DMS79 (cell line): ENCODE measurements at regions not wholly inside any gene's neighbourhood (a gene's known extent, or its start where the extent isn't known, plus 50 kb on each side); places are given as distances from the start of the nearest gene placed in this dataset.

Experiments used
- DNase-seq: peaks from one replicate; lab custom pipeline; 2025; lab: John Stamatoyannopoulos, UW

DNA sequence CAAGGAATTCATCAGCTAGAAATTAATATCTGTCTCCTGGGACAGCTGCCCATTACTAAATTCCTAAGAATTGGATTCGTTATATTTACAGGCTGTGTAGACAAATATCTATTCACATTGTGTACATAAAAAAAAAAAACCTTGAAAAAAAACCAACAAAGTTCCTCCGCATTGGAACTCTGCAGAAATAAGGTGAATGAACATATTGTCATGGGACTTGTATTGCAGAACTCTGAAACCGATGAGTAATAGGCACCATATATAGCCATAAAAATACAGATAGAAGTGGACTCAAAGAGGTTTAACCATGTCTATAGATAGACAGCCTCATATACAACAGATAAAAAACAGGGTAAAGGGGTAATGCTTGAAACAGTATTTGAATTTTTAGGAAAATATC is 909.9 kb upstream of the CHAC2 start:
- no peak for DNase-seq

DNA sequence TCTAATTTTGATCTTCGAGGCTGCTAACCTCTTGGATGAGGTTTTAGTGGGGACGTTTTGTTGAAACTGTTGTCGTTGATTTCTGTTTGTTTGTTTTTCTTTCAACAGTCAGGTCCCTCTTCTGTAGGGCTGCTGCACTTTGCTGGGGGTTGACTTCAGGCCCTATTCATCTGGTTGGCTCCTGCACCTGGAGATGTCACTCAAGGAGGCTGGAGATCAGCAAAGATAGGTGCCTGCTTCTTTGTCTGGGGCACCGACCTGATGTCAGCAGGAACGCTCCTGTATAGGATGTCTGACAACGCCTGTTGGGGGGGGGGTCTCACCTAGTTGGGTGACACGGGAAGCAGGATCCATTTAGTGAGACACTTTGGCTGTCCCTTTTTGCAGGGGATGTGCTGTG is 915.6 kb upstream of the CHAC2 start:
- DNase-seq = no peak

DNA sequence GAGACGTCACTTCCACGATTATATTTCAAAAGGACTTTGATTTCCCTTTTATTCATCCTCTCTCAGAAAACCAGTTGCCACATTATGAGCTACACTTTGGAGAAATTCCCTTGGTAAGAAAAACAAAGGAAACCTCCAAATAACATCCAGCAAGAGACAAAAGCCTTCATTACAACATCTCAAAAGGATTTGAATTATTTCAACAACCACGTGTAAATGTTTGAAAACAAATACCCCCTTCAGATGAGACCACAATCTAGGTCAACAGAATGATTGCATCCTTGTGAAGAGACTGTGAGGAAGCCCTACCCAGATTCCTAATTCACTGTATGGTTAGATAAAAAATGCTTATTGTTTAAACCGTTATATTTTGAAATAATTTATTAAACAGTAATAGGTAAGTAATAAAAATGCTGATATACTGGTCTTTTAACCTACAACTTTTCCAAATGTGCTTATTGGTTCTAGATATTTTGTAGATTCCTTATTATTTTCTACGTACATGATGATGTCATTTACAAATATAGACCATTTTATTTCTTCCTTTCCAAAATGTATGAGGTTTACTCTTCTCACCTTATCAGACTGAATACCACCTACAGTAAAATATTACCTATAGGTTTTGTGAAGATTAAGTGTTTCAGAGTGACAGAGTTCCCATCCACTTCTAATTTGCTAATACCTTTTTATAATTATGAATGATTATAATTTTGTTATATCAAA is 922.7 kb upstream of the CHAC2 start:
- DNase-seq = no peak

DNA sequence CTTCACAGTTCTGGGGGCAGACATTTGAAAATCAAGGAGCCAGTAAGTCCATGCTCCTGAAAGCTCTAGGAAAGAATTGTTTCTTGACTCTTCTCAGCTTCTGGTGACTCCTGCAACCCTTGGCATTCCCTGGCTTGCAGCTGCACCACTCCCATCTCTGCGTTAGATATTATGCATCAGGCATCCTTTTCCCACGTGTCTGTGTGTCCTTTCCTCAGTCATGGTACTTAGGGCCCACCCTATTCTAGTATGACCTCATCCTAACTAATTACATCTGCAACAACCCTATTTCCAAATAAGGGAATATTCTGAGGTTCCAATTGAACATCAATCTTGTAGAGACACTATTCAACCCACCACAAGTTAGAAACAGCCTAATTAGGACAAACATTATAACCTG is 931.7 kb upstream of the CHAC2 start:
- DNase-seq = no peak

DNA sequence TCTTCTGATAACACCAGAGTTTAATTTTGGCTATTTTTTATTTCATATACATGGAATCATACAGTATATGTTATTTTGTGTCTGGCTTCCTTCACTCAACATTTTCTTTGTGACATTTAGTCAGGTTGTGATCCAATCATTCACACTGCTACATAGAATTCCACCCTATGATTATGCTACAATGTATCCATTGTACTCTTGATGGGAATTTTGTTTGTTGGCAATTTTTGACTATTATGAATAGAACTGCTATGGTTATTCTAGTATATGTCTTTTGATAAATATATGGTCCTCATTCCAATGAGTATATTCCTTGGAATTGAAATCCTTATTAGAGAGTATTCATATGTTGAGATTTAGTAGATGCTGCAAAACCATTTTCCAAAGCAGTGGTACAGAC is 936.4 kb upstream of the CHAC2 start:
- no peak for DNase-seq

DNA sequence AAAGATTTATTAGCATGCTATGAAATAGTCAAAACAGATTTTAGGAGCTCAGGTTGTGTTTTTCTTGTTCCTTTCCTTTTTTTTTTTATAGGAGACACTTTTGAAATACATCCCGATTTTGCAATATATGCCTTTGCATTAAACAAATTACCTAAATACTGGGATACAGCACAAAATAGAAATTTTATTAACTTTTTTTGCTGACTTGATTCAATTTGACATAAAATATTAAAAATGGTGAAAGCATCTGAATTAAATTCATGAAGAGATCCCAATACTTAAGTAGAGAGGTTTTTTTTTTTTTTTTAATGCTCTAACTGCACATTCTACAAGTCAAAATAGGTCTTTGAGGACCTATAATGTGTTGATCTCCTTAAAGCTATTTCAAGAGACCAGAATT is 939.5 kb upstream of the CHAC2 start:
- DNase-seq = no peak

DNA sequence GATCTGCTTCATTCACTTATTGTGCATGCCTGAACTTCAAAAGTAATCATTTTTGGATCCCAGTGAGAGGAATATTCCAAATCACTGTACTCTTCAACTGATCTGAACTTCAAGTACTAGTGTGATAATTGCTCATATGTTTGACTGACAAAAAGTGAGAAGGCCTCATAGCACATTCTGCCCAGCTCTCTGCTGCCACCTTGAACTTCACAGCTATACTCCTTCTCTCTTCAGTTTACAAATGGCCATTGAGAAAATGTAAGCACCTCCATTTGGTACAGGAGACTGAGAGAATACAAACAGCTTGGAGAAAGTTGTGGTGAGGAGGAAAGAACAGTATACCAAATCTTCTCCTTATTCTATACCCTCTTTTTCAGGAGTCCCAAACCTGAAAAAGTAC is 946.0 kb upstream of the CHAC2 start:
- no peak for DNase-seq

DNA sequence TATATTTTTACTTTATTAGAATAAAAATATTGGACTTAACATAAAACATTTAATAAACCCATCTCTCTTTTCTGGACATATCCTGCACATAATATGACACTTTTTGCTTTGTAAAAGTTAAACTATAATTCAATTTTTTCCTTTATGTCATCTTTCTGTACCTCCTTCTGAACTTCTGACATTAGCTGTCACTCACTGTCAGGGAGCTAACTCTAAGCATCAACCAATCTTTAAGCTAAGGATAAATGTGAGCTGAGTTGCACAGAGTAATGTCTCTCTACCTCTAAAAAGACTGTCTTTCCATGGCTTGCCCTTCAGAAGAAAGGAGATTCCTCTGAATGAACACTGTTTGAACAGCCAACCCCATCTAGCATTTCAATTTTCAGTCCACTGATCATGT is 948.6 kb upstream of the CHAC2 start:
- DNase-seq = no peak

DNA sequence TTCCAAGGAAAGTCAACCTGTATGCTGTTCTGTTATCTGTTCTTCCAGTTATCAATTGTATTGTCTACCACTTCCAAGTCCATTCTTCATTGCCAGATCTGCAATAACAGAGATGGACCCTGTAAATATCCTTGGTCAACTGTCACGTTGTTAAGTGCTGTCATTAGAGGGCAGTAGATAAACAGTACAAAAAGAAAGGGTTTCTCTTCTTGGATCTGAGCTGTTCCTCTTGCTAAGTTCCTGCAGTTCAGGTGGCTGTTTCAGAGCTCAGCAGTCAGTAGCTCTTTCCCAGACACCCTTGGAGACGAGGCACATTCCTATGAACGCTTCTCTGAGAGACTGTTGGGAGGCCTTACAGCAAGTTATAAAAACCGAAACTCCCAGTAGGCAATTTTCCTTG is 957.1 kb upstream of the CHAC2 start:
- DNase-seq = no peak

DNA sequence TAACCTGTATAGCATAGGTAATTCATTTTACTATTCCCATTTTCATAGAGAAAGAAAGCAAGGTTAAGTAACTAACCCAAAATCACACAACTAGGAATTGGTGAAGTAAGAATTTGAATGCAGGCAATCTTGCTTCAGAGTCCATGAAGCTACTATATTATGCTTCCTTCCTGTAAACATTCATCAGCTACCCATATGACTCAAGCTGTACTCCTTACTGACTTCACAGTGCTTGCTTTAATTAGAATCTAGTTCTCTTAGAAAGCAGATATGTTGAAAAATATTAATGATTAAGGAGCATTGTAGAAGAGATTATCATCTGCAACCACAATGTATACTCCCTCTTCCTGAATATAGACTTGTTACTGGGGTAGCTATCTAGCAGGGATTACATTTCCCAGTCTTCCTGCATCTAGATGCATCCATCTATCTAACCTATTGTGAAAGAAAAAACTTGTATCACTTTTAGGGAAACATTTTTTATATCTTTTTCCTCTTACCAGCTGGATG is 961.6 kb upstream of the CHAC2 start:
- DNase-seq = no peak

DNA sequence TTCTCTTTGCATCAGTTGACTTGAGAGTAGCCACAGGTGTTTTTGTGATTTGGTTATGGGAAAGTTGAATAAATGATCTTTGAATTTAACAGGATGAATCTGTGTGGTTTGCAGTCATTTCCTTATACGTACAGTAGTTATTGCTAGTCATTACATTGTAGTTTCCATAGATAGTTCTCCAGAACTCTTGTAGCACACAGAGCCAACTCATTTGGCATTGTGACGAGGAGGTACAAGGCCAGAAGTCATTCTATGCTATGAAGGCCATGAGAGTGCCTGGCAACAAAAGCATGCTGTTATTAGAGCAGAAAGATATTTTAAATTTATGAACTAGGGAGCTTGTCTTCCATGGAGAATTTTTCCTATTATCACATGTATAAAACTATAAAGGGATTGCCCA is 973.0 kb upstream of the CHAC2 start:
- no peak for DNase-seq

DNA sequence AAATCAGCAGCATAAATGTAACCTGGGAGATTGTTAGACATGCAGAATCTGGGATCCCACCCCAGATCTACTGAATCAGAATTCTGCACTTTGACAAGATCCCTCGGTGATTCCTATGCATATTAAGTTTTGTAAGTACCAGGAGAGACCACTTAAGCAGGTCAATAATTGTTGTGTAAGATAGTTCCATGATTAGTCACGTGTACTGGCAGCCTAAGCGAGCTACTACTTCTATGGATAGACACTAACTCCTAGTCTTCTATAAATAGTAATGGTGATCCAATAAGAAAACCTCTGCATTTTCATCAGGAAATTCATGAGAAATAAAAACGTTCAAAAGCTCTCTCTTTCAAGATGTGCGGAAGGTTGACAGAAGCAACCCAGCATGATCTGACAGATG is 988.2 kb upstream of the CHAC2 start:
- no peak for DNase-seq

DNA sequence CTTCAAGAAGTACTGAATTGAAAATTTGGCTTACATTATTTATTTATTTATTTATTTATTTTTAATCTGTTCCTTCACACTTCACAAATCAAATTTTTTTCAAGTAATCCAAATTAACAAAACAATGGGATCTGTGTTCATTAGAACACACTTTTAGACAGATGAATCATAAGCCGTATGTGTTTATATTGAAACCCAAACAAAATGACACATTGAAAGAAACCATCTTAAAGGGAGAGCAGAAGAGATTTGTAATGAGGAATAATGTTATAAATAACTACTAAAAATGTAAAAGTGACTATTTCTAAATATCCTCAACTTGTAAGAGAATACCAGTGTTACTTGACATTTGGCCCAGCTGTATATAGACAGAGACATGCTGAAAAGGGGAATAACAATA is 991.0 kb upstream of the CHAC2 start:
- no peak for DNase-seq

DNA sequence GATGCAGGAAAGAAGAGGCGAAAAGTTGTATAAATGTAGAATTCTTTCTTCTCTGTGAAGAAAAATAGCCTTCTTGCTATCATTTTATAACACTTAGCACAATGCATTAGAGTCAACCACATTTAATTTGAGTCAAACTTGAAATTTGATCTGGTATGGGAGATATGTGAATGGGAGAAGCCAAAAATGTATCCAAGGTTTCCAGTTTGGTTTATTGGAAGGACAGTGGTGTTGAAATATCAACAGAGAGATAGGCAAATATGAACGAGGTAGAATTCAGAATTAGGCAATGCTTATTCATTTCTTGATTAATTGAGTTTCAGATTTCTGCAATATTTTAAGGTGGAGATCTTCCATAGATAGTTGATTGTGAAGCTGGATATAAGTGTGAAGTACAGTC is 991.9 kb upstream of the CHAC2 start:
- no peak for DNase-seq

DNA sequence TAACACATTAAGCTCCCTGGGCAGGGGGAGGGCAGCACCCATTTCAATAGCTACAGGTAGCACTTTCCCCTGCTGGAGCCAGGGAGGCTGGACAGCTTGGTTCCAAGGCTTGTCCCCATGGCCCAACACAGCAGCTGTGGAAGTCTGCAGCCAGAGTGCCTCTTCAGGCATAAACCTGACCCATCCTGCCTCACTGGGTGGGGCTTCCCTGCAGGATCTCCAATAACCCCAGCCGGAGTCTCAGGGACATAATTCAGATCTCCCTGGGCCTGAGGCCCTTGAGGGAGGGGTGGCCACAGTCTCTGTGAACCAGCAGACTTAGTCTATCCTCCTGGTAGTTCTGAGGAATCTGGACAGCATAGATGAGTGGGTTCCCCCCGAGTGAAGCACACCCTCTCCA is 1001.9 kb upstream of the CHAC2 start:
- no peak for DNase-seq

DNA sequence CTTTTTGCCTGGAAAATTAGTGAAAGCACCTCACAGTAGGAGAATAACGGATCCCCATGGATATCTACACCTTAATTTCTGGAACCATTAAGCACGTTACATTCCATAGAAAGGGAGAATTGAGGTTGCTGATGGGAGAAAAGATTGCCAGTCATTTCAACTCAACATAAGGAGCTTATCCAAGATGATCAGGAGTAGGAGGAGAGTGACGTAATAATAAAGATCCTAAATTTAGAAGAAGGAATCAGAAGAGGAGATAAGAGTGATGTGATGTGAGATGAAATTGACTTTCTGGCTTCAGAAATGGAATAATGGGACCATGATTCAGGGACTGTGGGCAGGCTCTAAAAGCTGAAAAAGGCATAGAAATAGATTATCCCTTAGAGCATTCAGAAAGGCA is 1017.8 kb upstream of the CHAC2 start:
- DNase-seq = no peak

DNA sequence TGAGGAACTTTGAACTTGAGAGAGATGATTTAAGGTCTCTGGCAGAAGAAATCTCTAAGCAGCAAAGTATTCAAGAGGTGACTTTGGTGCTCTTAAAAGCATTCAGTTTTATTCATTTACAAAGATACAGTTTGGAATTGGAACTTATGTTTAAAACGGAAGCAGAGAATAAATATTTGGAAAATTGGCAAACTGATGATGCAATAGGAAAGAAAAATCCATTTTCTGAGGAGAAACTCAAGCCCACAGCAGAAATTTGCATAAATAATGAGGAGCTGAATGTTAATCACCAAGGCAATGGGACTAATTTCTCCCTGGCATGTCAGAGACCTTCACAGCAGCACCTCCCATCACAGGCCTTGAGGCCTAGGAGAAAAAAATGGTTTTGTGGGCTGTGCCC is 1022.5 kb upstream of the CHAC2 start:
- no peak for DNase-seq

DNA sequence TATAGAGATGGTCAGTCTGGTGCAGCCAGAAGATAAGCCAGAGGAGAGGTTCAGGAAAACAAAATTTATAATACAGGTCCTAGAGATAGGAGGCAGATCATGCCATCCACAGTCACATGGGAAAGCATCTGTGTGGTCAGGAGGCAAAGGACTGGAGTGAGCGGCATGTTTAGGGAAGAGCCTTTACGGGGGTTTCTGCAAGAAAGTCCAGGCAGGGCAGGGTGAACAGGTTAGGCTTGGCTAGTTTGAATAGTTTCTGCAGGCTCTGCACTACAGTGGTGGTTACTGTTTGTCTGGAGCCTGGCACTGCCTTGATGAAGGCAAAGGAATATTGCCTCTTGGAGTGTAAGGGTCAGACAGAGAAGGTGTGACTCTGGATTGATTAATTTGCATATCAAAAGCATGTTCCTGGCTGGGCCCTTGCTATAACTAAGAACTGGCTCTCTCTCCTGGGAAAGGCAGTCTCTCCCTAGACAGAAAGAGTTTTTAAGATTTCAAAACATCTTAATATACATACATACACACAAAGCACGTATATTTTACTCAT is 1034.7 kb upstream of the CHAC2 start:
- no peak for DNase-seq

DNA sequence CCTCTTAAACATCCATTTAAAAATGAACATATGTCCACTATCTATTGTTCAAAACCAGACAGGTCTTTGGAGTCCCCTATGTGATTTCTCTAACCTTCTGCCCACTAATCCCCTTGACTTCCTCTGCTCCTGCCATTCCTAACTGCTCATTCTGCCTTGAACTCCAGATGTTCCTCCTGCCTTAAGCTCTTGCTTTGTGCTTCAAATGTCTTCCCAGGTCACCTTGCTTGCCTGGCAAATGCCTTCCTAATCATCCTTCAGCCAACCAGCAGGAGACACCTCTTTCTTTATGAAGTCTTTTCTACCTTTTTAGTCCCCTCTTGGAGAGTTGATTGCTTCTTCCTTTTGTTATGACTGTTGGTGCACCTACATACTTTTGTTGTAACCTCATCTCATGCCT is 1043.0 kb upstream of the CHAC2 start:
- DNase-seq = no peak

DNA sequence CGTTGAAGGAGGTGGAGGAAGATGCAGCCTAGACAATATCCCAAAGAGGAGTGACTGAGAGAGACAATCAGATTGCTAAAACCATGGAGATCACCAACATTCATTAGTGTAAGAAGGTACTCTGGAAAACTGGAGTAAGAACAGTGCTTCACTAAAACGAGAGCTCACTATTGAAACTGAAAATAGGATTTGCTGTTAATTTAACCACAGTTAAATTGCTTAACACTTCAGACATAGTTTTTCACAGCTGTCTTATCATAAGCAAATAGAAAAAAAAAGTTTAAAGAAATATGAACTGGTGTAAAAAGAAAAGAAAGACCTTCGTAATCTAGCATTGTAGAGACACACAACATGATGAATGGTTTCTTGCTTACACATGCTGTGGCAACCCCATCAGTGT is 1049.8 kb upstream of the CHAC2 start:
- DNase-seq = no peak

DNA sequence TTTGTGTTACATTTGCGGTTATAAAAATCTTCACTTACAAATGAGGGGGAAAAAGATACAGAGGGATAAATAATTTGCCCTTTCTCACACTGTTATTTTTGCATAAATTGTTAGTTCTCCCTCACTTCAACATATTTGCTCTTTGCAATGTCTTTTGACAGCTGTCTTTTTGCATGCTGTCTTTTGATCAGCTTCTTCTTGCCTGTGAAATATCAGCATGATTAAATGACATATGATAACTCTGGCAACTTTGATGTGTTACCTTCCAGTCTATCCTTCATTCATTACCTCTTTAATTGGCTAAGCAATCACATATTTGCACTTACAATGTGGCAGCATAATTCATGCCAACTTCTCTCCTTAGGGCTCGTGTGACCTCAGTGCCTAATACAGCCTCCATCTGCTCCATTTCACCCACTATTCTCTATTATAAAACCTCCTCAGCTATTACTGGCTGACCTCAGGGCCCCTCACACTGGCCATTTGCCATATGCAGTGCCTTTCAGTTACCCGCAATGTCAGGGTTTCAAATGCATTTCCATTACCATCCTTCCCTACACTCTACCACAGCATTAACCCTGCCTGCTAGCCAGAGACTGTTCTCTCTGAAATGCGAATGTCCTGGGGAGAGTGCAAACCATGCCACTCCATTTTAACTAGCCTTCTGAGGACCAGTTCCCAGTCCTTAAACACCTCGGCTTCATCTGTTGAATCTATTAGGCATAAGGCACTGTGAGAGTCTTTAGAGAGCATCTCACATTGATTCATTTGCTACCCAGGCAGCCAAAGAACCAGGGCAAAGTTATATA is 1056.6 kb upstream of the CHAC2 start:
- DNase-seq = no peak

DNA sequence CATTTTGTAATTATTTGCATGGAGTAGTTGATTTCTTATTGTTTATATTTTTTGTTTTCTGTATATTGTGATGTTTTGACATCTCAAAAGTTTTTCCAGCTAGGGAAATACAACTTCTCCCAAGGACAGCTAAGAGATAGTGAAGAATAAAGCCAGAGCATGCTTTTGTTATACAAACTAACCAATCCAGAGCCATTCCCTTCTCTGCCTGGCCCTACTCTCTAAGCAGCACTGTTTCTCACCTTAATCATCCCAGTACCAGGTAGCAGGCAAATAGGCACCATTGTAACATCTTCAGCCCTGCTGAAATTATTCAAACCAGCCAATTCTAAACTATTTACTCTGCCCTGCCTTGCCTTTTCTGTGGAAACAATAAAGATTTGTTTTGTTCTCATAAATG is 1063.4 kb upstream of the CHAC2 start:
- no peak for DNase-seq

DNA sequence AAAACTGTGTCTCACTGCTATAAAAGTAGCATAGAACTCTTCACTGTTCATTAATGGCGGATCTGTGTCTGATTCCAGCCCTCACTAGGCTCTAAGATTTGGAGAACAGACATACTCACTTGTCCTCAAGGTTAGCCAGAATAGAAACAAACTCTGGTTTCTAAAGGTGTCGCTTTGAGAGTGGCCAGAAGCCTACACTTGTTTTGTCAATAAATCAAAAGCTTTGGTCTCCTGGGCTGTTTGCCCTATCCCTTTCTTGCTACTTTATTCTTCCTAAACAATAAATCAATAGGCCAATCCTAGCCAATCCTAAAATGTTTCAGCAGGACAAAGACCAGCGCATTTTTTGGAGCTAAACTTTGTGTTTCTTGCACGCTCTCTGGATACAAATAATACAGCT is 1064.6 kb upstream of the CHAC2 start:
- DNase-seq = no peak
